SK-N-SH treated with all-trans-retinoic acid at 6 μM for 48 hours (cell line): ENCODE measurements at regions not wholly inside any gene's neighbourhood (a gene's known extent, or its start where the extent isn't known, plus 50 kb on each side); places are given as distances from the start of the nearest gene placed in this dataset.

Source experiments
- ATAC-seq: fragments of 200-7000 bp; cut with Tn5 transposase; 3 replicates; pipeline ENCODE4 v1.9.1; 2020; ENCODE audit warnings: mild to moderate bottlenecking, moderate library complexity
- ARNTL ChIP-seq: fragments of 450-650 bp; formaldehyde crosslinking; IDR thresholded peaks from 2 replicates; pipeline ENCODE4 v1.5.0; 2020; ENCODE audit warnings: low read depth, mild to moderate bottlenecking, moderate library complexity, borderline replicate concordance
- BACH2 ChIP-seq: fragments of 250-450 bp; sonication (Bioruptor Pico); IDR thresholded peaks from 2 replicates; pipeline ENCODE4 v1.9.0; 2021; ENCODE audit warnings: mild to moderate bottlenecking, borderline replicate concordance
- CSDC2 ChIP-seq: fragments of 250-450 bp; sonication (Bioruptor Pico); IDR thresholded peaks from 2 replicates; pipeline ENCODE4 v1.5.0; 2020; ENCODE audit warnings: mild to moderate bottlenecking, moderate library complexity
- CSRNP3 ChIP-seq: fragments of 250-450 bp; sonication (Bioruptor Pico); IDR thresholded peaks from 2 replicates; pipeline ENCODE4 v1.5.1; 2021; ENCODE audit warnings: mild to moderate bottlenecking, moderate library complexity
- ESRRG ChIP-seq: fragments of 250-450 bp; sonication (Bioruptor Pico); IDR thresholded peaks from 2 replicates; pipeline ENCODE4 v1.6.1; 2021; ENCODE audit warnings: mild to moderate bottlenecking
- GLIS3 ChIP-seq: fragments of 250-450 bp; sonication (Bioruptor Pico); IDR thresholded peaks from 2 replicates; pipeline ENCODE4 v1.5.0; 2020; ENCODE audit warnings: mild to moderate bottlenecking, moderate library complexity
- ISL1 ChIP-seq: fragments of 250-450 bp; sonication (Bioruptor Pico); IDR thresholded peaks from 2 replicates; pipeline ENCODE4 v2.1.2; 2022; ENCODE audit warnings: mild to moderate bottlenecking, moderate library complexity
- OSR1 ChIP-seq: fragments of 250-450 bp; sonication (Bioruptor Pico); IDR thresholded peaks from 2 replicates; pipeline ENCODE4 v1.8.0; 2022; ENCODE audit warnings: moderate library complexity, mild to moderate bottlenecking, inconsistent platforms
- PATZ1 ChIP-seq: fragments of 250-450 bp; sonication (Bioruptor Pico); IDR thresholded peaks from 2 replicates; pipeline ENCODE4 v1.8.0; 2020; ENCODE audit warnings: mild to moderate bottlenecking, moderate library complexity, borderline replicate concordance
- POU6F1 ChIP-seq: fragments of 250-450 bp; sonication (Bioruptor Pico); IDR thresholded peaks from 2 replicates; pipeline ENCODE4 v1.8.0; 2021; ENCODE audit warnings: low read depth, mild to moderate bottlenecking, moderate library complexity, borderline replicate concordance
- PPARA ChIP-seq: fragments of 250-450 bp; sonication (Bioruptor Pico); IDR thresholded peaks from 2 replicates; pipeline ENCODE4 v1.5.0; 2020; ENCODE audit warnings: mild to moderate bottlenecking, borderline replicate concordance
- RARB ChIP-seq: fragments of 250-450 bp; sonication (Bioruptor Pico); IDR thresholded peaks from 2 replicates; pipeline ENCODE4 v1.8.0; 2021; ENCODE audit warnings: mild to moderate bottlenecking, moderate library complexity
- SNAI2 ChIP-seq: fragments of 250-450 bp; sonication (Bioruptor Pico); IDR thresholded peaks from 2 replicates; pipeline ENCODE4 v1.5.0; 2020; ENCODE audit warnings: mild to moderate bottlenecking, moderate library complexity
- TOX ChIP-seq: fragments of 250-450 bp; sonication (Bioruptor Pico); IDR thresholded peaks from 2 replicates; pipeline ENCODE4 v1.8.0; 2021; ENCODE audit warnings: mild to moderate bottlenecking, moderate library complexity, borderline replicate concordance
- TSHZ2 ChIP-seq: fragments of 250-450 bp; sonication (Bioruptor Pico); IDR thresholded peaks from 2 replicates; pipeline ENCODE4 v1.5.0; 2020; ENCODE audit warnings: mild to moderate bottlenecking, moderate library complexity
- ZC3H10 ChIP-seq: fragments of 250-450 bp; sonication (Bioruptor Pico); IDR thresholded peaks from 2 replicates; pipeline ENCODE4 v1.5.1; 2021; ENCODE audit warnings: mild to moderate bottlenecking, moderate library complexity
- ZFP3 ChIP-seq: fragments of 250-450 bp; sonication (Bioruptor Pico); IDR thresholded peaks from 2 replicates; pipeline ENCODE4 v1.5.0; 2020; ENCODE audit warnings: mild to moderate bottlenecking, moderate library complexity
- ZFP30 ChIP-seq: fragments of 450-650 bp; formaldehyde crosslinking; IDR thresholded peaks from 2 replicates; pipeline ENCODE4 v1.5.0; 2022; ENCODE audit warnings: mild to moderate bottlenecking, moderate library complexity
- ZNF565 ChIP-seq: fragments of 450-650 bp; formaldehyde crosslinking; conservative IDR thresholded peaks from 2 replicates; pipeline ENCODE4 v1.5.0; 2020; ENCODE audit warnings: low read depth, mild to moderate bottlenecking, moderate library complexity
- ZNF70 ChIP-seq: fragments of 450-650 bp; formaldehyde crosslinking; IDR thresholded peaks from 2 replicates; pipeline ENCODE4 v1.5.0; 2020; ENCODE audit warnings: mild to moderate bottlenecking, moderate library complexity
- ZNF8 ChIP-seq: fragments of 450-650 bp; formaldehyde crosslinking; IDR thresholded peaks from 2 replicates; pipeline ENCODE4 v1.5.0; 2020; ENCODE audit warnings: mild to moderate bottlenecking, moderate library complexity

GRCh38 chr11:7874056-7874455, 57.0 kb downstream of the OR10A6 start:
- TF ChIP-seq CSRNP3 (CRISPR knock-in tag) (no peak), ZFP3 (CRISPR knock-in tag) (no peak), GLIS3 (CRISPR knock-in tag) (no peak), PATZ1 (CRISPR knock-in tag) (no peak), ISL1 (CRISPR knock-in tag) (no peak), RARB (CRISPR knock-in tag) (no peak), ZNF8 (CRISPR knock-in tag) (no peak), ZFP30 (no peak), OSR1 (CRISPR knock-in tag) (no peak), PPARA (CRISPR knock-in tag) (no peak), ZNF70 (CRISPR knock-in tag) (no peak), ESRRG (CRISPR knock-in tag) (no peak), TSHZ2 (no peak), CSDC2 (no peak), SNAI2 (CRISPR knock-in tag) (no peak)

GRCh38 chr11:7872890-7873289, 58.2 kb downstream of the OR10A6 start:
- no peak for TF ChIP-seq TOX (CRISPR knock-in tag)
- no peak for TF ChIP-seq ISL1 (CRISPR knock-in tag)
- no peak for TF ChIP-seq ESRRG (CRISPR knock-in tag)
- no peak for TF ChIP-seq ZC3H10
- no peak for TF ChIP-seq ARNTL (CRISPR knock-in tag)
- TF ChIP-seq ZNF565, result no peak
- TF ChIP-seq ZNF70 (CRISPR knock-in tag), result no peak
- TF ChIP-seq PPARA (CRISPR knock-in tag), result no peak
- no peak for TF ChIP-seq ZFP3 (CRISPR knock-in tag)
- TF ChIP-seq TSHZ2, result no peak
- TF ChIP-seq BACH2 (CRISPR knock-in tag), result no peak
- TF ChIP-seq CSRNP3 (CRISPR knock-in tag), result no peak
- TF ChIP-seq POU6F1, result no peak
- no peak for TF ChIP-seq ZFP30
- TF ChIP-seq, all 23 proteins: peak for 0
- ATAC-seq, result no peak

More at GRCh38 chr11:7874056-7874455, 57.0 kb downstream of the OR10A6 start:
- ATAC-seq, result no peak
